PFSK-1 (cell line): ENCODE measurements at regions not wholly inside any gene's neighbourhood (a gene's known extent, or its start where the extent isn't known, plus 50 kb on each side); places are given as distances from the start of the nearest gene placed in this dataset.

ENCODE experiments used
- FOXP2 ChIP-seq: optimal IDR thresholded peaks from 2 replicates; pipeline ENCODE3; 2011; ENCODE audit warnings: borderline replicate concordance, control low read depth, inconsistent platforms; ENCODE audit not compliant: insufficient read depth; ENCODE audit errors: extremely low read length, extremely low read depth
- POLR2AphosphoS5 ChIP-seq: IDR thresholded peaks from 2 replicates; pipeline ENCODE4 v1.6.1; 2012; ENCODE audit warnings: low read depth, mild to moderate bottlenecking, control low read depth, low read length, moderate library complexity
- REST ChIP-seq, 2 experiments: IDR thresholded peaks; 2 replicates each; pipeline versions ENCODE4 v1.6.1 to v1.8.0; 2011 to 2012; ENCODE audit warnings: low read depth in 2 of 2, low read length in 2 of 2, control low read depth in 1 of 2, inconsistent platforms in 1 of 2, mild to moderate bottlenecking in 1 of 2, moderate library complexity in 1 of 2; ENCODE audit not compliant: insufficient read depth in 1 of 2
- SIN3A ChIP-seq: IDR thresholded peaks from 2 replicates; pipeline ENCODE4 v1.6.1; 2012; ENCODE audit warnings: mild to moderate bottlenecking, low read length, moderate library complexity, borderline replicate concordance; ENCODE audit not compliant: insufficient read depth
- TAF1 ChIP-seq: IDR thresholded peaks from 2 replicates; pipeline ENCODE4 v1.6.1; 2012; ENCODE audit warnings: low read length, control low read depth, borderline replicate concordance; ENCODE audit not compliant: insufficient read depth

DNA sequence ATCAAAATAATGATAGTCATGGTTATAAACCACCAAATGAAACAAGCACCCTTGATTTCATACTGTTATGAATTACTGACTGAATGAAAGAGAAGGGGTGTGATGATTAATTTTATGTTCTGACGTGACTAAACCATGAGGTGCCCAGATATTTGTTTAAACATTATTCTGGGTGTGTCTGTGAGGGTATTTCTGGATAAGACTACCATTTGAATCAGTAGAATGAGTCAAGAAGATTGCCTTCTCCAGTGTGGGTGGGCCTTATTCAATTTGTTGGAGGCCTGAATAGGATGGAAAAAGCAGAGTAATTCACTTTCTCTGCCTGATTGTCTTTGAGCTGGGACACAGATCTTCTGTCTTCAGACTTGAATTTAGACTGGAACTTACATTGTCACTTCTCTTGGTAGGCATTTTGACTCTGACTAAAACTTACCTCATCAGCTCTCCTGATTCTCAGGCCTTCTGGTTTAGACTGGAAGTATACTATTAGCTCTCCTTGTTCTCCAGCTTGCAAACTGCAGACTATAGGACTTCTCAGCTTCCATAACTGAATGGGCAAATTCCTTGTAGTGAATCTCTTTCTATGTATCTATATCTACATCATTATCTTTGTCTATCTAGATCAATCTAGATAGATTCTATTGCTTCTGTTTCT, 321.9 kb upstream of the TARS1 start:
- TF ChIP-seq TAF1 (no peak), SIN3A (no peak), REST (IDR thresholded peaks at IDR 0.05; ENCODE audit: insufficient read depth in 1 of 2, low read depth in 2 of 2, low read length in 2 of 2) (no peak), FOXP2 (no peak), POLR2AphosphoS5 (no peak)

GRCh38 chr5:33120671-33121070, 320.1 kb upstream of the TARS1 start:
- TF ChIP-seq TAF1 (no peak), FOXP2 (no peak), SIN3A (no peak), REST (IDR thresholded peaks at IDR 0.05; ENCODE audit: insufficient read depth in 1 of 2, low read depth in 2 of 2, low read length in 2 of 2) (no peak), POLR2AphosphoS5 (no peak)

DNA sequence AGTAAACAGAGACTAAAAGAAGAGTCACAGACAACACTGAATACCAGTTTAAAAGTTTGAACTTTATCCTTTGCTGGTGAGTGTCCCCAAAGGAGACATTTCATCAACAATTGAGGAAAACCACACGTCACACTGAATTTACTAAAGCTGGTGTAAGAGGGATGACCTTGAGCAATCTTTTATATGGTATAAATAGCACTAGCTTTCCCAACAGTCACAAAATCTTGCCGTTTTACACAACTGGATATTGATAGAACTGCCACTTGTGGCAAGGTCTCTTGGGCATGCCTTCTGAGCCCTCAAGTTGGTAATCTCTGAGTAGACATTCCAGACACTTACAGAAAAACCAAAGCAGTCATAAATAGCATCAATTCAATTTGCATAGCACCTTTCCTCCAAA, 311.5 kb upstream of the TARS1 start:
- TF ChIP-seq POLR2AphosphoS5 (no peak), FOXP2 (no peak), REST (IDR thresholded peaks at IDR 0.05; ENCODE audit: insufficient read depth in 1 of 2, low read depth in 2 of 2, low read length in 2 of 2) (no peak), TAF1 (no peak), SIN3A (no peak)

DNA sequence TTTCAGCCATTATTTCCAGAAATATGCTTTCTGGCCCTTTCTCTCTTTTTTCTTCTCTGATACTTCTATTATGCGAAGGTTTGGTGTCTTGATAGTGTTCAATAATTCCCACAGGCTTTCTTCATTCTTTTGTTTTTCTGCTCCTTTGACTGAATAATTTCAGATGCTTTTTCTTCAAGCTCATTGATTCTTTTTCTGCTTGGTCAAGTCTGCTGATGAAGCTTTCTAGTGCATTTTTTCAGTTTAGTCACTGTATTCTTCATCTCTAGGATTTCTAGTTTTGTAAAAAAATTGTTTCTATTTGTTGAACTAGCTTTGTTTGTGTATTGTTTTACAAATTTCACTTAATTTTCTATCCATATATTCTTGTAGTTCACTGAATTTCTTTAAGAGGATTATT, 304.0 kb upstream of the TARS1 start:
- no peak for TF ChIP-seq REST (IDR thresholded peaks at IDR 0.05; ENCODE audit: insufficient read depth in 1 of 2, low read depth in 2 of 2, low read length in 2 of 2)
- no peak for TF ChIP-seq FOXP2
- TF ChIP-seq TAF1, result no peak
- TF ChIP-seq POLR2AphosphoS5, result no peak
- TF ChIP-seq SIN3A, result no peak
